ENCODE measurements at regions not wholly inside any gene's neighbourhood (a gene's known extent, or its start where the extent isn't known, plus 50 kb on each side); places are given as distances from the start of the nearest gene placed in this dataset.

GRCh38 chr9:75440914-75441313 is 352.6 kb downstream of the OSTF1 start:
- TF ChIP-seq EZH2 (IDR thresholded peaks at IDR 0.05): no peak
- no peak for TF ChIP-seq POLR2AphosphoS5 (IDR thresholded peaks at IDR 0.05; ENCODE audit: borderline replicate concordance, low read depth, low read length)
